Hematopoietic multipotent progenitor cell treated with erythropoietin and hydrocortisone succinate and interleukin-3 and kit ligand, for 15 days (in vitro differentiated cells): ENCODE measurements at regions not wholly inside any gene's neighbourhood (a gene's known extent, or its start where the extent isn't known, plus 50 kb on each side); places are given as distances from the start of the nearest gene placed in this dataset.

ENCODE experiments used
- DNase-seq: peaks from one replicate; pipeline ENCODE4 v3.0.0-alpha.2; 2015; ENCODE audit warnings: low spot score

DNA sequence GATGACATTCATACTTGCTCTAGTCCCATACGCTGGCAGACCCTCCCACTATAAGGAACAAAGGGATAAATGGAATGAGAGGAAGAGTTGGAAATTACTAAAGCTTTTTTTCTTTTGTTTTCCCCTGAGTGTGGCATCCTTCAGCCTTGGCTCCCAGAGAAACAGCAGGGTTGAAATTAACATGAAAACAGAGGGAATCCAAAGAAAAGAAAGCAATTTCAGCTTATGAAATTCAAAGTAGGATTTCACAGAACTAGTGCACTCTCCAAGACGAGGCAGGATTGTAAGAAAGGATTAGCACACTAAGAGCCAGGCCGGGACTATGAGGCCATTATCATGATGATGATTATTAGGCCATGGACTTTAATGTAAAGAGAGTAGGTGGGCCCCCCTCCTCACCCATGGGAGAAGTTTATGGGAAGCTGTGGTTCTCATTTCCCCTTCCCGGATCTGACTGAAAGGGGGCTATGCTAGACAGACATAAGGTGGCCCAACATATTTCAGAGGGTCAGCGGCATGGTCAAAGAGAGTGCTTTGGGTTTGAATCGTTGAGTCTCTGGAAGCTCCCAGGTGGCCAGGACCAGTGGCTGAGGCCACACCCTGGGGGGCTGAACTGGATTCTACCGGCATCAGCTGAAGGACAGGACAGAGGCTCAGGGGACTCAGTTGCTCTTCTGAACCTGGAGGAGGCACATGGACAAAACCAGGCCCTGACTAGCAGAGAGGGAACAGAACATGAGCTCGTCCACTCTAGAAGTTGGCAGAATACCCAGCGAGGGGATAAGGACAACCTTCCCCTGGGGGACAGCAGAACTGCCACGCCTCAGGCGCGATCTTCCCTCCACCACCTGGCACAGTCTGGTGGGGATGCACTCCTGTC is 100.1 kb upstream of the ARL4C start:
- DNase-seq, result no peak

GRCh38 chr2:234595829-234596228 is 98.9 kb upstream of the ARL4C start:
- no peak for DNase-seq

DNA sequence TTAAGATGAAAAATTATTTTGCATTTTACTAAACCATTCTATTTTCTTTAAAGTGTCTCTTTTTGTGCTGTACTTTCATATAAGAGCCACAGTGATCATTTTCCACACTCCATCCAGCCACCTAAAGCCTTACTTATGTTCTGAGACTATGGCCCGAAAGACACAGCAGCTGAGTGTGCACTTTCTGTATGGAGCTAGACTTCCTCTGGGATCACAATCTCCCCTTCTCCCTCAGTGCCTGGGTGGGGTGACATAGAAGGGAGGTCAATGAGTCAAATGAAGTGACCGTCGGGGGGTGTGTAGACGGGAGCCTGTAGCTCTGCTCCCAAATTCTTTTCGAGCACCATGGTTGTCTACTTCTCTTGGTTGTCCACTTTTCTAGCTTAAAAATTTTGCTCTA is 97.8 kb upstream of the ARL4C start:
- DNase-seq, result no peak

GRCh38 chr2:234593636-234594035 is 96.8 kb upstream of the ARL4C start:
- no peak for DNase-seq

DNA sequence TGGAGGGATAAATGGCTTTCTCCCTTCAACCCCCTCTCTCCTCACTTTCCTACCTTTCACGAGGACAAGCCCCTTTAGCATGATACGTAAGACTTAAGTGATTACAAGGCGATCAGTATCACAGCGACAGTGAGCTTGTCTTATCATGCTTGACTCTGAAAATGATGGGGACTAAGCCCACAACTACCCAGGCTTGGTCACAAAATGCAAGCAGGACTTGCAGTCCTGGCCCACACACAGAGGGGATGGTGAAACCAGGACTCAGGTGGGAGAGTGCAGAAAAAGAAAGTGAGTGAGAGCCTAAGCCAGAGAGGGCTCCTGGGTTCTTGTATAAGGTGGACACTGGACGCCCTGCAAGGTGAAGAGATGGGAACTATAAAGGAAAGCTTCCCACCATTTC is 95.7 kb upstream of the ARL4C start:
- DNase-seq, result no peak

- DNase-seq, result no peak
These were observed 93.2 kb upstream of the ARL4C start for GRCh38 chr2:234590076-234590475.

DNA sequence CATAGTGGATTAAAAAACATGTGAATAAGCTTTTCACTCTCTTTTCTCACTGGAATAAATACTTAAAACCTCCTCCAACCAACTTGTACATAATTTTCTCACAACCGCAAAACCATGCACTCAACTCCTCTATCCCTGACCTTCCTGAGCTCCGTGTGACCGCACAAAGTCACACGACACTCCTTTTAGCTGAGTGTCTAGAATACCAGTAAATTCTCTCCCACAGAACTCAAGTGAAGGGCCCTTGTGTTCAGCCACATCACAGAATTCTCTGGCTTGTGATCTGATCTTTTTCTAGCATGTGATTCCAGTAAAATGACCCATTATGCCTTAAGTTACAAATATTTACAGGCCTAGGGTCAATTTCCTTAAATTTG is 91.2 kb upstream of the ARL4C start:
- DNase-seq, result no peak

DNA sequence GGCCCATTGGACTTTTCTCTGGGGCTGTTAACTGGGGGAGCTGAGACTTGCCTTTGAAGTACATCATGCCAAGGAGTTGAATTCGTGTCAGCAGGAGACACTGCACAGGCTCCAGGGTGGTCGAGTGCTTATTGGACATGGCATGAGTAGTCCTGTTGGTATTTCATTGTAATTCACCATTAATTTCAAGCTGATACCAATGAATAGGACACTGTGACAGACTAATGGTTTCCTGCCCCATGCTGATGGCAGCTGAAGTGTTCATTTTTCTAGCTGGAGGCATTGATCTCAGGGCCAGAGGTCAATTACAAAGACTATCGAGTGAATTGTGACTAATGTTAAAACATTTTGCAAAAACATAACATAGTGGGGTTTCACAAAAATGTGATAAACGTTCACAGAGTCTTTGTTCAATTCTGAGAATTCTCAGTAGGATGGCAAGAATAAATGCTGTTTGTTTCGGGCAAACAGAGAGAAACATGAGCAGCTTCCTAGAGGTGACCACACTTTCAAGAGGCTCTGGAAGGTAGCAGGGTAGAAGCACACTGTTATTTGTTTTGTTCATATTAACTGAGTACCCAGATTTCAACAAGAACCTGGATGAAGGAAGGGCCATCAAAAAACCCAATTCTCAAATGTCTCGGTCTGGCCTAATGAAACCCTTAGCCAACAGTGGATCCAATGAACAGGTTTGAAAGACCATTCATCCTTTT is 90.6 kb upstream of the ARL4C start:
- DNase-seq, result no peak

DNA sequence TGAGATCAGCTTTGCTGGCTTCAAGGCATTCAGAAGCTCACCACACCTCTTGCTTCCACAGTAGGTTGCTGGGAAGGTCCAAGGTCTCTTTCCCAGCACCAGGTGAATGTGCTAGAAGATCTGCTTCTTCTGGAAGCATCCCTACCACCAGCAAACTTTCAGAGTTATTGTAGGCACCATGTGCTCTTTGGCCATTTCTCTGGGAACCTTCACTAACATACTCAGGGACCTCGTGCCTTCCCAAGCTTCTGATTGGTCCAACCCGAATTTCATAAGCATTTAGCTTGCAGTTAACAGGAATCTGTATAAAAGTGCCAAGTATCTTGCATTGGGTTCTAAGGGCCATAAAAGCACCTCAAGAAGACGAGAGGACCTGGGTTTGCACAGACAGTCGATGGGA is 86.5 kb upstream of the ARL4C start:
- DNase-seq, result no peak

GRCh38 chr2:234580686-234581085 is 83.8 kb upstream of the ARL4C start:
- no peak for DNase-seq

DNA sequence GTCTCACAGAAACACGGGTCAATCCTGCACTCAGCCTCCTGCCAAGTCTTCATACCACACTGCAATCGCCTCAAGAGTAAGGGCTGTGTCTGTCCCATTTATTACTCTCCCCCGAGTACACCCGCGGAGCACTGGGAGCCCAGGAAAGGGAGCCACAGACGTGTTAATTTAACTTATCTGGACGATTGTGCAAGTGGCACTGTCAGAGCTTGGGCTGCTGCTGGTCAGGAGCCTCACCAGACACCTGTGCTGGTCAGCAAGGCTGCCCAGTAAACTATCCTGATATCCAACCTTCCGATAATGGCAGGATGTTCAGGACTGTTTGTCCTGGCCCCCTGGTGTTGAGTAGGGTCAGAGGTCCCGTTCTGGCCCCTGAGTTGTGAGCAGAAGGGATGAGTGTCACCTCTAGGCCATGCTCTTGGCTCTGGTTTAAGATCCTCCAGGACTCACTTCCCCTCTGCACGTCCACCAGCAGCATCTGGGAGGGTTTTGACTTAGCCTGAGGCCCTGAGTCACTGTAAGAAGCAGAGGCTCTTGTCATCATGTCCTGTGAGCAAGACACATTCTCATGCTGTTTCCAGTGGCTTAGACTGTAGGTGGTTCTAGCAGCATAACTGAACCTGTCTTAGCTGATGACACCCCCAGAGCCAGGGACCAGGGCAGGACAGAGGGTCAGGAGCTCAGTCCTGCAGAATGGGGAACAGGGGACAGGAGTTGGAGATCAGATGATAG is 82.5 kb upstream of the ARL4C start:
- DNase-seq, result no peak

- DNase-seq, result no peak
These were observed 81.5 kb upstream of the ARL4C start for GRCh38 chr2:234578389-234578788.

GRCh38 chr2:234577191-234577590 is 80.3 kb upstream of the ARL4C start:
- no peak for DNase-seq

- no peak for DNase-seq
These were observed 74.9 kb upstream of the ARL4C start for GRCh38 chr2:234571620-234572407.

DNA sequence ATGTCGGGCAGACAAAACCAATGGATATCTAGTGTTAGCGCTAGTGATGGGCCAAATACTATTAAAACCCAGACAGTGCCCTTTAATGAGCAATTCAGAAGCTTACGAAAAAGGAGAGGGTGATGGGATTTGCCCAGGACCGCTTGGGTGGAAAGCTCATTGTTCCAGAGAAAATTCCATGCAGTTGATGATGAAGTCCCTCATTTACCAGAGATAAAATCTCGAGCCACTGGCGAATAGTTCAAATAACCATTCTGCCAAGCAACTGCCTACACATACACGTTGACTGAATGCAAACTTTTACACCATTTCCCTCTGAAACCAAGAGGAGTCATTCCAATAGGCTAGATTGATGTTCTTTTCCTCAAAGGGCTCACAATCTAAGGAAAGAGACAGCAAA is 73.6 kb upstream of the ARL4C start:
- DNase-seq, result no peak

- DNase-seq, result no peak
These were observed 73.0 kb upstream of the ARL4C start for GRCh38 chr2:234569776-234570430.

- DNase-seq, result no peak
These were observed 69.7 kb upstream of the ARL4C start for GRCh38 chr2:234566622-234567021.

- DNase-seq, result no peak
These were observed 69.2 kb upstream of the ARL4C start for GRCh38 chr2:234565842-234566619.

GRCh38 chr2:234565201-234565600 is 68.3 kb upstream of the ARL4C start:
- no peak for DNase-seq

- no peak for DNase-seq
These were observed 67.8 kb upstream of the ARL4C start for GRCh38 chr2:234564699-234565098.

- no peak for DNase-seq
These were observed 62.7 kb upstream of the ARL4C start for GRCh38 chr2:234559609-234560008.
